Breast epithelium (tissue), 3 donors: ENCODE measurements at regions not wholly inside any gene's neighbourhood (a gene's known extent, or its start where the extent isn't known, plus 50 kb on each side); places are given as distances from the start of the nearest gene placed in this dataset.

Source experiments
- CTCF ChIP-seq, 3 donors: fragments of 450-650 bp; IDR thresholded peaks; one replicate each; pipeline ENCODE4 v1.5.1; 2016 to 2017; ENCODE audit warnings: antibody characterized with exemption in 3 of 3, mild to moderate bottlenecking in 3 of 3, moderate library complexity in 3 of 3
- POLR2A ChIP-seq: fragments of 450-650 bp; IDR thresholded peaks from one replicate; pipeline ENCODE4 v1.6.1; 2016; ENCODE audit warnings: antibody characterized with exemption, mild to moderate bottlenecking, moderate library complexity

- TF ChIP-seq CTCF (IDR thresholded peaks at IDR 0.05) (no peak), POLR2A (no peak)
Measured at GRCh38 chr6:6940031-6941025, 167.4 kb upstream of the RREB1 start.
